ENCODE measurements at regions not wholly inside any gene's neighbourhood (a gene's known extent, or its start where the extent isn't known, plus 50 kb on each side); places are given as distances from the start of the nearest gene placed in this dataset.

DNA sequence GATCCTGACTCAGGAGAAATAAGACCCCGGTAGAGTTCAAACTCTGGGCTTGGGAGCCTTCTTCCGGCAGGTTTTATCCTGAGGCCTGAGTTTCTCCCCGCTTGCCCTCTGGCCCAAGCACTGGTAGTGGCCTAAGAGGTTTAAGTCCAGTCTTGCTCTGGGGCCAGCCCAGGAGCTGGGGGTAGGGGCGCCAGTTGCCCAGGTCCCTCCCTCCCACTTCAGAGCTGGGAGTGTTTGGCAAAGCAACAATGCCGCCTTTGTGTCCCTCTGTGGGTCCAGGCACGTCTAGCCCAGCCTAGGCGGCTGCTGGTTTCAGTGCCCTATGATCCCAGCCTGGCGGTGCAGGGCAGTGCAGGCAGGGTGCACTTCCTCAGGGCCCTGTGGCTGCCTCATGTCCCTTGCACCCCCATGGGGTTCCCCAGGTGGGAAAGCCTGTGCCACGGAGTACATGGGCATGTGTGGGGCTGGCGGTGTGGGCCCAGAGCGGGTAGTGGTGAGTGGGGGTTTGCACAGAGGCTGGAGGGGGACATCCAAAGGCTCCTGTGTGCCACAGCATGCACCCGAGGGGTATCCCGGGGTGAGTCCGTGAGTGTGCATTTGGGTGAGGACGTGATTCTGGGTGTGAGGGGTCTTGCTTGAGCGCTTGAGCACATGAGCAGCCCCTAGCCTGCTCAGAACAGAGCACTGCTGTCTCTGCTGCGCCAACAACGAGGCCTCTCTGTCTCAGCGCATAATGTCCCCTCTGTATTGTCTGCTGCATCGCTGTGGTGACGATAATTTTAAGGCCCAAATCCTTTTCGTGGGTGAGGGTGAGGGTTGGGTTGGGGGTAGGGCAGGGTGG is 61.7 kb upstream of the PSD2 start:
- DNase-seq (ENCODE audit: unreplicated experiment), result no peak
- Mint-ChIP-seq H3K9me3 (ENCODE audit: unreplicated experiment) (no peaks in the 10 kb centered on the region), H3K36me3 (ENCODE audit: insufficient read depth, unreplicated experiment) (no peaks in the 10 kb centered on the region), H3K4me3 (ENCODE audit: unreplicated experiment) (no peak overlapping the region), H3K4me1 (ENCODE audit: insufficient read depth, unreplicated experiment) (peaks cover 5% of the 10 kb centered on the region), H3K27ac (ENCODE audit: low read depth, unreplicated experiment) (no peak overlapping the region), H3K27me3 (ENCODE audit: insufficient read depth, unreplicated experiment) (no peaks in the 10 kb centered on the region)
- ChIA-PET POLR2A (no interaction called here), CTCF (interaction anchor here (0.7 to 1.0 kb wide), 2 partner anchors 99 to 234 kb away, joined by 3 to 4 read pairs; no protein-coding TSS in a partner anchor)
- BruUV-seq (replicated peaks), result no TSS peak
- TF ChIP-seq, protein P1, sequence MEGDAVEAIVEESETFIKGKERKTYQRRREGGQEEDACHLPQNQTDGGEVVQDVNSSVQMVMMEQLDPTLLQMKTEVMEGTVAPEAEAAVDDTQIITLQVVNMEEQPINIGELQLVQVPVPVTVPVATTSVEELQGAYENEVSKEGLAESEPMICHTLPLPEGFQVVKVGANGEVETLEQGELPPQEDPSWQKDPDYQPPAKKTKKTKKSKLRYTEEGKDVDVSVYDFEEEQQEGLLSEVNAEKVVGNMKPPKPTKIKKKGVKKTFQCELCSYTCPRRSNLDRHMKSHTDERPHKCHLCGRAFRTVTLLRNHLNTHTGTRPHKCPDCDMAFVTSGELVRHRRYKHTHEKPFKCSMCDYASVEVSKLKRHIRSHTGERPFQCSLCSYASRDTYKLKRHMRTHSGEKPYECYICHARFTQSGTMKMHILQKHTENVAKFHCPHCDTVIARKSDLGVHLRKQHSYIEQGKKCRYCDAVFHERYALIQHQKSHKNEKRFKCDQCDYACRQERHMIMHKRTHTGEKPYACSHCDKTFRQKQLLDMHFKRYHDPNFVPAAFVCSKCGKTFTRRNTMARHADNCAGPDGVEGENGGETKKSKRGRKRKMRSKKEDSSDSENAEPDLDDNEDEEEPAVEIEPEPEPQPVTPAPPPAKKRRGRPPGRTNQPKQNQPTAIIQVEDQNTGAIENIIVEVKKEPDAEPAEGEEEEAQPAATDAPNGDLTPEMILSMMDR (IDR thresholded peaks at IDR 0.05; ENCODE audit: unreplicated experiment), result no peak
- intact Hi-C loops (cut with micrococcal nuclease), result no loop called here

DNA sequence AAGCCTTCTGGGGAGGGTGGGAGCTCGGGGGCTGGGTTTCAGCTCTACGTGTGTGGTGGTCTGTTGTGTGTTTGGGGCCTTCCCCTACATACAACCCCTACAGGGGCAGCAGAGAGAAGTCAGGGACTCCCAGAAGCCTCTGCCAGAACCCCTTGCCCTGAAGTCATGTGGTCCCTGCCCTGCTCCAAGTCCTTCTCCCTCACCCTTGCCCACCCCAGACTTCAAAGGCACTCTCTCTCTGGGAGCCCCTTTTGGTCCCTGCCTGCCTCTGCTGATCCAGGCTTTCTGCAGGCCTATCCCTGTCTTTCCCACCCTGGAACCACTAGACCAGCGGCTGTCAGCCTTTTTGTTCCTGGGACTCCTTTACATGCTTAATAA is 61.1 kb upstream of the PSD2 start:
- H3K27me3 Mint-ChIP-seq (ENCODE audit: insufficient read depth, unreplicated experiment), result no peaks in the 10 kb centered on the region
- H3K4me3 Mint-ChIP-seq (ENCODE audit: unreplicated experiment), result no peak overlapping the region
- ChIA-PET POLR2A (no interaction called here), CTCF (interaction anchor here (0.7 kb wide), 1 partner anchor 234 kb away, joined by 4 read pairs; no protein-coding TSS in a partner anchor)
- H3K36me3 Mint-ChIP-seq (ENCODE audit: insufficient read depth, unreplicated experiment), result no peaks in the 10 kb centered on the region
- intact Hi-C loops (cut with micrococcal nuclease), result no loop called here
- H3K27ac Mint-ChIP-seq (ENCODE audit: low read depth, unreplicated experiment), result no peak overlapping the region
- no peaks in the 10 kb centered on the region for H3K9me3 Mint-ChIP-seq (ENCODE audit: unreplicated experiment)
- peaks cover 9% of the 10 kb centered on the region for H3K4me1 Mint-ChIP-seq (ENCODE audit: insufficient read depth, unreplicated experiment)
- DNase-seq (ENCODE audit: unreplicated experiment), result no peak
- BruUV-seq (replicated peaks), result no TSS peak
- TF ChIP-seq, protein P1 (IDR thresholded peaks at IDR 0.05; ENCODE audit: unreplicated experiment), result no peak

DNA sequence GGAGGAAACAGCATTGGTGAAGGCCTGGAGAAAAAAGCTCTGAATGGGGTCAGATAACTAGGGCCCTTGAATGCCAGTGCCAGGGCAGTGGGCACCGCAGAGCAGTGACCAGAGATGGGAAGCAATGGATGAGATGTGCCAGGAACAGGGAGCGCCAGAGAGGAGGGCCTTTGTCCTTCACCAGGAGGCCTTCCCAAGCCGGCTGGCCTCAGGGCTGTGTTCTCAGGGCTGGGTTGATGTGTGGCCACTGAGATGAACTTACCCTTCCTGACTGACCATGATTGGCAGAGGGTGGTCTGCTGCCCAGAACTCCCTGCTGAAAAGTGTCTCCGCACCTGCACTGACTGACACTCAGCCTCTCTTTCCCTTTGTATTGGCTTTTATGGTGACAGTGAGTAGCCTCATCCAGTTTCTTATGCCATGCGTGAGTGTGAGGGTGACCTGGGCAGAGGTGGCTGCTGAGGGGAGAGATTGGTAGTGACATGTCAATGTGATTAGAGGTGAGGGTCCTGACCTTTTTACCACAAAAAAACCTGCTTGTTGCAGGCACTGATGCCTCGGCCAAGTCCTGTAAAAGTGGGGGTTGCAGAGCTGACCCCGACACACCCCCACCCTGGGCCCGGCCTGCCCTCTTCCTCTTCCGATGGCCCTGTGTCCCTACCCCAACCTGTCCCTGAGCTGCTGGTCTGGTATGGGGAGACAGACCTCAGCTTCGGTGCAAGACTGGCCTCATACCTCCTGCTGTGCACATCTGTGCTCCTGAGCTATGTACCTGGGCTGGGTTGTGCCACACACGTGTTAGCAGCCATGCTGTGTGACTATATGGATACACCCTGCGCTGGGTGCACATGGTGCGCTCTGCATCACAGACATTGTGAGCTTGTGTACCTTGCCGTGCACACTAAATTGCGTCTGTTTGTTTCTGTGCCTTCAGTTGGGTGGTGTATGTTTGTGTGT is 57.1 kb upstream of the PSD2 start:
- TF ChIP-seq, protein P1 (IDR thresholded peaks at IDR 0.05; ENCODE audit: unreplicated experiment), result no peak
- Mint-ChIP-seq H3K9me3 (ENCODE audit: unreplicated experiment) (no peaks in the 10 kb centered on the region), H3K4me3 (ENCODE audit: unreplicated experiment) (no peak overlapping the region), H3K27ac (ENCODE audit: low read depth, unreplicated experiment) (peak overlapping the region; percentile 54), H3K36me3 (ENCODE audit: insufficient read depth, unreplicated experiment) (no peaks in the 10 kb centered on the region), H3K27me3 (ENCODE audit: insufficient read depth, unreplicated experiment) (no peaks in the 10 kb centered on the region), H3K4me1 (ENCODE audit: insufficient read depth, unreplicated experiment) (peaks cover 9% of the 10 kb centered on the region)
- ChIA-PET POLR2A (no interaction called here), CTCF (interaction anchor here (0.5 to 7.1 kb wide), 7 partner anchors 8 to 292 kb away, joined by 3 to 43 read pairs (median 3); no protein-coding TSS in a partner anchor)
- intact Hi-C loops (cut with micrococcal nuclease), result no loop called here
- no TSS peak for BruUV-seq (replicated peaks)
- DNase-seq (ENCODE audit: unreplicated experiment), result no peak

Data from MCF 10A (cell line).